ENCODE measurements at regions not wholly inside any gene's neighbourhood (a gene's known extent, or its start where the extent isn't known, plus 50 kb on each side); places are given as distances from the start of the nearest gene placed in this dataset.

DNA sequence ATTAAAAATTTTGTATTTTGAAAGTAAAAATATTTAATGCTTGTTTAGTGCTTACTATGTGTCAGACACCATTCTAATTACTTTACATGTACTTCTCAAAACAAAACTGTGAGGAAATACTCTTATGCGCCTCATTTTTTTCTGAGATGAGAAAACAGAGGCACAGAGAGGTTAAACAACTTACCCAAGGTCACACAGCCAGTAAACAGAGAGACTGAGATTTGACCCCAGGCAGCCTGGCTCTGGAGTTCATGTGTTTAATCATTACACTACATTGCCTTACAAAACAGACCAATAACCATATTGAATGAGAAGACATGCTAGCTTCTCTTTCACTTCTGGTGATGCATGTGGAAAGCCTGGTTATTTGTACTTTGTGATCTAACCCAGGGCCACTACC is 86.3 kb downstream of the IGSF1 start:
- no peak overlapping the region for H4K5ac ChIP-seq (ENCODE audit: insufficient read length, low read depth, low read length)
- Mint-ChIP-seq H3K4me1 (peaks cover 6 to 14% of the 10 kb centered on the region in 2 experiments), H3K27ac (no peak overlapping the region), H3K4me3 (no peak overlapping the region), H3K9me3 (no peaks in the 10 kb centered on the region), H3K27me3 (ENCODE audit: low read depth) (peaks cover 3% of the 10 kb centered on the region), H3K36me3 (ENCODE audit: insufficient read depth in 1 of 3, low read depth in 3 of 3) (no peaks in the 10 kb centered on the region)
- no peak overlapping the region for H3T11ph ChIP-seq (ENCODE audit: low read length)
- H3K4ac ChIP-seq (ENCODE audit: low read depth, low read length), result no peak overlapping the region
- no peak overlapping the region for H4K8ac ChIP-seq (replicated peaks; ENCODE audit: insufficient read length, low read depth, low read length)
- no peaks in the 10 kb centered on the region for H3K4me1 ChIP-seq (ENCODE audit: insufficient read depth, low read length)
- no peak overlapping the region for H2BK120ac ChIP-seq (ENCODE audit: low read depth, low read length, poor library complexity, severe bottlenecking)
- no CpG with 5 or more reads among the region's 1 CpG for WGBS (ENCODE audit: extremely low coverage, insufficient read length, low lambda C conversion rate)
- no peak overlapping the region for H3K23ac ChIP-seq (ENCODE audit: insufficient read length, low read depth, low read length)
- DNase-seq, result no peak
- H3K79me1 ChIP-seq (ENCODE audit: insufficient read depth, low read depth, low read length, poor library complexity, severe bottlenecking), result no peaks in the 10 kb centered on the region
- no peaks in the 10 kb centered on the region; the same call in 1 of the 2 replicates for H3K27me3 ChIP-seq (ENCODE audit: insufficient read depth, low read length)
- H2AFZ ChIP-seq (ENCODE audit: low read length), result no peak overlapping the region
- no peaks in the 10 kb centered on the region for H4K20me1 ChIP-seq (ENCODE audit: control insufficient read depth, insufficient read depth, insufficient read length)
- H2AK5ac ChIP-seq (ENCODE audit: insufficient read length, low read length), result no peak overlapping the region
- H3K23me2 ChIP-seq (ENCODE audit: insufficient read length, low read depth, low read length, poor library complexity, severe bottlenecking), result no peaks in the 10 kb centered on the region
- TF ChIP-seq CTCF (conservative IDR thresholded peaks at IDR 0.05), result no peak
- no peak overlapping the region for H3K4me2 ChIP-seq (ENCODE audit: insufficient read depth, insufficient read length, low read length)
- no peak overlapping the region for H2BK12ac ChIP-seq (ENCODE audit: insufficient read length, low read depth, low read length)
- H2BK15ac ChIP-seq (ENCODE audit: low read depth, low read length), result no peak overlapping the region
- no peak overlapping the region for H3K14ac ChIP-seq (ENCODE audit: insufficient read depth, low read length)
- no peaks in the 10 kb centered on the region for H3K79me2 ChIP-seq (ENCODE audit: insufficient read depth, low read length)
- no peak overlapping the region for H3K9ac ChIP-seq (ENCODE audit: extremely low read depth, insufficient read length, low read length)
- no peaks in the 10 kb centered on the region for H3K9me3 ChIP-seq (ENCODE audit: control insufficient read depth, low read depth, low read length)
- no peak overlapping the region for H2BK20ac ChIP-seq (ENCODE audit: low read depth, low read length, poor library complexity, severe bottlenecking)
- no peak overlapping the region for H4K91ac ChIP-seq (ENCODE audit: insufficient read length, low read depth, low read length)
- H3K18ac ChIP-seq (ENCODE audit: insufficient read length, low read depth, low read length), result no peak overlapping the region
- H2BK5ac ChIP-seq (ENCODE audit: insufficient read length, low read length), result no peak overlapping the region
- H3K56ac ChIP-seq (ENCODE audit: insufficient read length, low read depth, low read length), result no peak overlapping the region
- H3K27ac ChIP-seq (ENCODE audit: insufficient read length, low read depth, low read length), result no peak overlapping the region

All from H9 (cell line).